GM19467 (cell line): ENCODE measurements at regions not wholly inside any gene's neighbourhood (a gene's known extent, or its start where the extent isn't known, plus 50 kb on each side); places are given as distances from the start of the nearest gene placed in this dataset.
"Not testable (repeated sequence)": the region's sequence is repeated elsewhere in the genome, so short reads cannot be mapped to it uniquely, and the experiment has no call there.

Source experiments
- ATAC-seq: cut with Tn5 transposase; IDR thresholded peaks from one replicate; pipeline ENCODE4 v1.9.1; 2021; ENCODE audit warnings: mild to moderate bottlenecking, moderate library complexity; ENCODE audit not compliant: unreplicated experiment

- ATAC-seq = no peak
Measured at GRCh38 chr6:137798846-137799245, 68.2 kb upstream of the TNFAIP3 start.

DNA sequence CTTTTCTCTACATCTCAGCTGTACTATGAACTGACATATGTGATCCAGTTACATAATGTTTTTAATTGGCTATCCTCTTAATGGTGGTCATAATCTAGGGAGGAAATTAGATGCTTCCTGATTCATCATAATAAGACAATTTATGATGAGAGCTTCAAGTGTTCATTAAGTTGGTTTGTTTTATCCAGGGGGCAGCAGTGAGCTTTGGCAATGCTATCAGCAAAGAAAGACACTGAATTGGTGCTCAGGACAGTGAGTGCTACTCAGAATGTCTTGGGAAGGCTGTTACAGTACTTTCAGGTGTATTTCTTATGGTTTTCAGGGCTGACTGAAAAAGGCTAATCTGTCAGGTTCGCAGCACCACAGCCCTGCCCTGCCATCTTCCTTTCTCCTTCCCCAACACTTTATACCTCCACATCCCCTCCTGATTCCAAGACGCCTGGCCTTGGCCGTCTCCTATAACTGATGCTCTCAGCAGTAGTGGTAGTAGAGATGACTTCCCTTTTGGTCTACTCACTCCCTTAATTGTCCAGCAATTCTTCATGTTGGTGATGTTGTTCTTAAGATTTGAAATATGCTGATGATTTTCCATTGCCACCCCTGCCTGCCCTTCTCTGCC, 67.0 kb upstream of the TNFAIP3 start:
- ATAC-seq = peak; percentile 72

DNA sequence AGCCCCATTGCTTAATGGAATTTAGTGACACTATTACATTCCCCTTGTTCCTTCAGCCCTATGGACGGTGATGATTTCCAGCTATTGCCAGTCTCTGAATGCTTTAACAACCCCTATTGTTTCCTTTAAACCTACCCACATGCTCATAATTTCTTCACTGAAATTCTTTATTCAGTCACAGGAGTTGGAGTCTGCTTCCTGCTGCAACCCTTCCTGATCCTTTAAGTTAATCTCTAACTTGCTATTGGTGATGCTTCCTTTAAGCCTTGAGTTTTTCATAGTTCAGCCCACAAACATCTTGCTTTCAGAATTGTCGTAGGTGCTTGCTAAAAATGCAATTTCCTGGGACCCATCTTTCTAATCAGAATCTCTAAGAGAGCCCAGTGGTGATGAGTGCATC, 66.3 kb upstream of the TNFAIP3 start:
- no peak for ATAC-seq

DNA sequence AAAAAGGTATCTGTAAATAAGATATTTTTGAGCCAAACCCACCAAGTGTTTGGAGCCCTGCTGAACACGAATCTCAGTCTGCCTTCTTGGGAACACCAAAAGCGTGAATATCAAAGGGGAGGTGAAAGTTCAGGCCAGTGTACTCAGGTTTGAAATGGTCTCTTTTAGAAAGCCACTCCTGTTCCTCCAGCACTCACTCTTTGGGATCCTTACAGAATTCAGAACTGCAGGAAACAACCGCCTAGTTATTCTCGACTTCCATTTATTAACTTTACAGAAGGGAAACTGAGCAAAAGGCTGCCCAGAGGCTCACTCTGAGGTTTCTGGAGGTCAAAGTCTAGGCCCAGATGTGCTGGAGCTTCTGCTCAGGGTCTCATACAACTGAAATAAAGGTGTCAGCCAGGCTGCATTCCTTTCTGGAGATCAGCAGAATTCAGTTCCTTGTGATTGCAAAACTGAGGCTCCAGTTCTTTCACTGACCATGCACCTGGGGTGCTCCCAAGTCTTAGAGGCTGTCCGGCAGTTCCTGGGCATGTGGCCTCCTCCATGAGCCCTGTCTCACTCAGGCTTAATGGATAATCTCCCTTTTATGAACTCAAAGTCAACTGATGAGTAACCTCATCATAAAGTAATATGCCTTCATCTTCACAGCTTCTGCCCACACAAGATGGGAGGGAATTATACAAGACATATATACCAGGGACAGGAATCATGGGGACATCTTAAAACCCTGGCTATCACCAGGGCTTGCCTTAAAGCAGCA, 65.5 kb upstream of the TNFAIP3 start:
- no peak for ATAC-seq

DNA sequence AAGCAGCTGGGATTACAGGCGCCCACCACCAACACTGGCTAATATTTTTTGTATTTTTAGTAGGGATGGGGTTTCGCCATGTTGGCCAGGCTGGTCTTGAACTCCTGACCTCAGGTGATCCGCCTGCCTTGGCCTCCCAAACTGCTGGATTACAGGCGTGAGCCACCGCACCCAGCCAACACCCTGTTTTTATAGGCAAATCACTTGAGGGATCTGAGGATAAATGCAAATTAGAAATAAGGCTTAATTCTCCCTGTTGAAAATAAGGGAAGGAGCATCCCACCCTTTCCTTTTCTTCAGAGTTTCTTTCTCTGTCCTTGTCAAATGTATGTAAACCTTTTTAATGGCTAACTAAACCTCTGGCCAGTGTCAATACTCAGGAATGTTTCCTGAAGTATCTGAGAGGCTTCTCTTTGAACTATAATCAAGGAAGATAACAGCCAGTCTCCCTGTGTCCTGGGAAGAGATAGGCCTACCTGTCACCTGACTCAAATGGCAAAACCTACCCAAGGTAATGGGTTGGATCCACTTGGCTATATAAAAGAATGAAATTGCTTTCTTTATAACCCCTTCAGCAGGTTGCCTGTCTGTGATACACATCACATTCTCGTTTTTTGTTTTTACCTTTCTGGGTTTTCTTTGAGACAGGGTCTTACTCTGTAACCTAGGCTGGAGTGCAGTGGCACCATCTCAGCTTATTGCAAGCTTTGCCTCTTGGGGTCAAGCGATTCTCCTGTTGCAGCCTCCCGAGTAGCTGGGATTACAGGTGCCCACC, 64.5 kb upstream of the TNFAIP3 start:
- ATAC-seq = no peak

DNA sequence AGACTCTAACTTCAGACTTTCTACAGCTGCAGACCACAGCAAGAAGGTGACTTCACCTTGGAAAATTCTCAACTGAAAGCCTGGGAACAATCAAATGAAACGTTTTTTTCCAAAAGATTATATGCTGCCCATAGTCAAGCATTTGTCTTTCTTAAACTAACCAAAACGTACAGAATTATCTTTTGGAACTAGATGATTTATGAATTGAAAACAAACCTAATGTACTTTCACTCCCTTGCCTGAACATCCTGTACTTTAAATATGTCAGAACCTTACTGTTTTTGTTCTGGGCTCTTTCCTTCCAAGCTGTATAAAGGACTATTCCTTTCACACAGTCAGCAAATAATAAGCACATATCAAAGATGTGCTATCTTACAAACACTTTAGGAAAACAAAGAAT, 62.4 kb upstream of the TNFAIP3 start:
- ATAC-seq = no peak

- no peak for ATAC-seq
Measured at GRCh38 chr6:137805622-137806021, 61.4 kb upstream of the TNFAIP3 start.

- no peak for ATAC-seq
Measured at GRCh38 chr6:137806914-137807682, 60.0 kb upstream of the TNFAIP3 start.

DNA sequence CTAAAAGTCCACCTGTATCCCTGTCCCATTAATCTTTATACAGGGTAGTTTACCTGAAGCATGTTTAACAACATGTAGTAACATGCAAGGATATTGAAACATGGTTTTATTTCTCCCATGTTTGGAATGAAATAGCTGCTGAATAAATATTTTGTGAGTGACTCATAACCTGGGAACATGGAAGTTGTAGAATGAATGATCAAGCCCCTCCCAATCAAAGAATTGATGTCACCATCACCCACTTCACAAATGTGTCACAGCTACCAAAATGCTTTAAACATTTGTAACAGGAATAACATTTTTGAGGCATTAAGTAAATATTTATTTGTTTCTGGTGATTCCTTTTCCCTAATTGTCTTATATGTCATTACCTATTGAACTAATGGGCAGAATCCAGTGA, 58.9 kb upstream of the TNFAIP3 start:
- no peak for ATAC-seq

DNA sequence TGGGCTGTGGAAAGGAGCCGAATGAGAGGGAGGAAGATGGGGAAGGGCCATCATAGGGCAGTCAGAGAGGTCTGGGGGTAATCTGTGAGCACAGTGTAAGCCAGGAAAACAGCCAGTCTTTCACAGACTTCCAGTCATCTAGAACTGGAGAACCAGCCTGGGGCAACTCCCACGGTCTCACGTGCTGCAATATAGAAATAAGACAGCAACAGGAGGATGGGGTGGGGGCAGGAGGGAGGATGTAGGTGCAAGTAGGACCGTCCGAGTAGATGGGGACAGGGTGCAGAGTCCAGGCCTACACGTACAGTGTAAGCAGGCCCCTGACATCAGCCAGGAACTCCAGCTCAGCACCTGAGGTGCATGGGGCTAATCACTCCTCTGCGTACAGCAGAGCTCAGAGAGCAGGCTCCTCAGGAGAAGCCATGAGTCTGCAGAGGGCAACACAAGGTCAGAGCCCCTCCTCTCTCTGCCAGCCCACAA, 58.2 kb upstream of the TNFAIP3 start:
- ATAC-seq = no peak

DNA sequence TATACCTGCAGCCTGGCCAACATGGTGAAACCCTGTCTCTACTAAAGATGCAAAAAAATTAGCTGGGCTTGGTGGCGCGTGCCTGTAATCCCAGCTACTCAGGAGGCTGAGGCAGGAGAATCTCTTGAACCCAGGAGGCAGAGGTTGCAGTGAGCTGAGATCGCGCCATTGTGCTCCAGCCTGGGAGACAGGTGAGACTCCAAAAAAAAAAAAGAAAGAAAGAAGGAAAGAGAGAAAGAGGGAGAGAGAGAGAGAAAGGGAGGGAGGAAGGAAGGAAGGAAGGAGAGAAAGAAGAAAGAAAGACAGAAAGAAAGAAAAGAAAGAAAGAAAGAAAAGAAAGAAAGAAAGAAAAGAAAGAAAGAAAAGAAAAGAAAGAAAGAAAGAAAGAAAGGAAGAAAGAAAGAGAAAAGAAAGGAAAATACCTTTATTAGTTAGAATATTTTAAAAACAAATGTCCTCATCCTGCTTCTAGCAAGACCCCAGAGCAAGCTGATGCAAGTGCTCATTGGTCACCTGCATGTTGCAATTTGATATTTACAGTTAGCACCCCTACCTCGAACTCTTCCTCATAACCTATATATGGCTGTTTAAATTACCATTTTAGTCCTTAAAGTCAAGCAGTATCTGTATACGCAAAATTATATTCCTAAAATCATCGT, 57.0 kb upstream of the TNFAIP3 start:
- not testable (repeated sequence) for ATAC-seq

- ATAC-seq = no peak
Measured at GRCh38 chr6:137810554-137811120, 56.4 kb upstream of the TNFAIP3 start.

- ATAC-seq = peak; percentile 95
Measured at GRCh38 chr6:137811121-137811915, 55.7 kb upstream of the TNFAIP3 start.

- no peak for ATAC-seq
Measured at GRCh38 chr6:137811916-137812553, 55.0 kb upstream of the TNFAIP3 start.

- no peak for ATAC-seq
Measured at GRCh38 chr6:137813308-137813970, 53.6 kb upstream of the TNFAIP3 start.

DNA sequence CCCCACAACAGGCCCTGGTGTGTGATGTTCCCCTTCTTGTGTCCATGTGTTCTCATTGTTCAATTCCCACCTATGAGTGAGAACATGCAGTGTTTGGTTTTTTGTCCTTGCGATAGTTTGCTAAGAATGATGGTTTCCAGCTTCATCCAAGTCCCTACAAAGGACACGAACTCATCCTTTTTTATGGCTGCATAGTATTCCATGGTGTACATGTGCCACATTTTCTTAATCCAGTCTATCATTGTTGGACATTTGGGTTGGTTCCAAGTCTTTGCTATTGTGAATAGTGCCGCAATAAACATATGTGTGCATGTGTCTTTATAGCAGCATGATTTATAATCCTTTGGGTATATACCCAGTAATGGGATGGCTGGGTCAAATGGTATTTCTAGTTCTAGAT, 53.0 kb upstream of the TNFAIP3 start:
- not testable (repeated sequence) for ATAC-seq

DNA sequence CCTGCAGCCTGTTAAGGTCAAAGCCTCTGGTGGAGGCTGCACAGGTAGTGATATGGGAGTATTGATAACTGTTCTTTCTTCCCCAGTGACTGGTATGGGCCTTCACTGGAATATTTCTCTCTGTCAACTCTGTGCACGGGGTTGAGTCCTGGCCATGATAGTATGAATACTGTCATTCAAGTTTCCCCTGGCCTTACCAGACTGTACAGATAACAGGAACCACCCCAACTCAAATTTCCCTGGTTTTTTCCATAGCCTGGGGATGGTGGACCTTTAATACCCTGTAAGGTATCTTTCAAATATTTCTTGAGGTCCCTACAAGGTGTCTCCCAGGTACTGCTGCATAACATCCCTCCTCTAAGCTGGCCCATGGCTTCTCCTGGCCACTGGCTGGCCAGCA, 51.4 kb upstream of the TNFAIP3 start:
- no peak for ATAC-seq

DNA sequence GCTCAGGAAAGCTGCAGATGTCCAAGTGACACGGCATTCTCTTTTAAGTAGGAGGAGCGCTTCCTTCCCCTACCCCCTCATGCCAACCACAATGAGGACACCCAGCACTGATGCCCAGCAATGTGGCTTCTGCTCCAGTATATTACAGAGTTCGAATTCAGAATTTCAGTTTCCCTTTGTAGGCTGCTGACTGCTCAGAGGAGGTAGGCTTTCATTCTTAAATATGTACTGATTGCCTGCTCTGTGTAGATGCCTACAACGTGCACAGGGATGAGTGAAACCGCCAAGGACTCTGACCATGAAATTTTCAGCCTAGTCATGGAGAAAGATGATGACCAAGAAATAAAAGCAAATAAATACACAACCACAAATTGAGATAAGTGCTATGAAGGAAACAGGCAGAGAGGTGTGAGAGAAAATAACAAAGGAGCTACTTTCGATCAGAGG, 50.9 kb upstream of the TNFAIP3 start:
- ATAC-seq = no peak
